ENCODE measurements at regions not wholly inside any gene's neighbourhood (a gene's known extent, or its start where the extent isn't known, plus 50 kb on each side); places are given as distances from the start of the nearest gene placed in this dataset.

DNA sequence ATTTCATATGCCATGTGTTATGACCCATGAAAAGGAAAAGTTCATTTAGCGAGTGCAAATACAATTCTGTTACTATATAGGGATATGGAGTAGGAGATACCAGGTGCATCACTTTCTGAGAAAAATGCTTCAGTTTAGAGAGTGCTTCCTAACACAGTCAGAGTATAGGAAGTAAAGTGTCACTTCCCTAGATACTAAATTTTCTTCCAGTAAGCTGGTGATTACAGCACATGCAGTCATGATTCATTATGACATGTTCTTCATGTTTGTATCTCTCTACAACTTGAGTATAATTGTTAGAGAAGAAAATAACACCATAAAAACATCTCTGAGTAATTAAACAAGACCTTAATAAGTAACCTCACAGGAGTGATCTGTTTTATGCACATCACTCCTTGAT lies 837.0 kb downstream of the DNAH5 start:
- H3K27ac ChIP-seq (ENCODE audit: insufficient read length, low read depth, low read length): no peak overlapping the region
- no peak overlapping the region for H3K23ac ChIP-seq (ENCODE audit: insufficient read length, low read depth, low read length)
- no peak overlapping the region for H3T11ph ChIP-seq (ENCODE audit: low read length)
- H4K20me1 ChIP-seq (ENCODE audit: control insufficient read depth, insufficient read depth, insufficient read length): no peaks in the 10 kb centered on the region
- no peak overlapping the region for H3K4me2 ChIP-seq (ENCODE audit: insufficient read depth, insufficient read length, low read length)
- H3K14ac ChIP-seq (ENCODE audit: insufficient read depth, low read length): no peak overlapping the region
- H3K23me2 ChIP-seq (ENCODE audit: insufficient read length, low read depth, low read length, poor library complexity, severe bottlenecking): no peaks in the 10 kb centered on the region
- H2BK12ac ChIP-seq (ENCODE audit: insufficient read length, low read depth, low read length): no peak overlapping the region
- no peaks in the 10 kb centered on the region for H3K79me1 ChIP-seq (ENCODE audit: insufficient read depth, low read depth, low read length, poor library complexity, severe bottlenecking)
- no peak overlapping the region for H4K8ac ChIP-seq (replicated peaks; ENCODE audit: insufficient read length, low read depth, low read length)
- no peak overlapping the region for H2BK20ac ChIP-seq (ENCODE audit: low read depth, low read length, poor library complexity, severe bottlenecking)
- H3K18ac ChIP-seq (ENCODE audit: insufficient read length, low read depth, low read length): no peak overlapping the region
- WGBS (ENCODE audit: extremely low coverage, insufficient read length, low lambda C conversion rate): no CpG with 5 or more reads among the region's 1 CpG
- no peak overlapping the region for H2BK15ac ChIP-seq (ENCODE audit: low read depth, low read length)
- H4K5ac ChIP-seq (ENCODE audit: insufficient read length, low read depth, low read length): no peak overlapping the region
- Mint-ChIP-seq H3K4me1 (no peaks in the 10 kb centered on the region), H3K4me3 (no peak overlapping the region), H3K9me3 (no peaks in the 10 kb centered on the region), H3K27ac (no peak overlapping the region; a peak in 1 of 7 replicates), H3K36me3 (ENCODE audit: insufficient read depth in 1 of 3, low read depth in 3 of 3) (no peaks in the 10 kb centered on the region), H3K27me3 (ENCODE audit: low read depth) (no peaks in the 10 kb centered on the region)
- TF ChIP-seq, protein P1, sequence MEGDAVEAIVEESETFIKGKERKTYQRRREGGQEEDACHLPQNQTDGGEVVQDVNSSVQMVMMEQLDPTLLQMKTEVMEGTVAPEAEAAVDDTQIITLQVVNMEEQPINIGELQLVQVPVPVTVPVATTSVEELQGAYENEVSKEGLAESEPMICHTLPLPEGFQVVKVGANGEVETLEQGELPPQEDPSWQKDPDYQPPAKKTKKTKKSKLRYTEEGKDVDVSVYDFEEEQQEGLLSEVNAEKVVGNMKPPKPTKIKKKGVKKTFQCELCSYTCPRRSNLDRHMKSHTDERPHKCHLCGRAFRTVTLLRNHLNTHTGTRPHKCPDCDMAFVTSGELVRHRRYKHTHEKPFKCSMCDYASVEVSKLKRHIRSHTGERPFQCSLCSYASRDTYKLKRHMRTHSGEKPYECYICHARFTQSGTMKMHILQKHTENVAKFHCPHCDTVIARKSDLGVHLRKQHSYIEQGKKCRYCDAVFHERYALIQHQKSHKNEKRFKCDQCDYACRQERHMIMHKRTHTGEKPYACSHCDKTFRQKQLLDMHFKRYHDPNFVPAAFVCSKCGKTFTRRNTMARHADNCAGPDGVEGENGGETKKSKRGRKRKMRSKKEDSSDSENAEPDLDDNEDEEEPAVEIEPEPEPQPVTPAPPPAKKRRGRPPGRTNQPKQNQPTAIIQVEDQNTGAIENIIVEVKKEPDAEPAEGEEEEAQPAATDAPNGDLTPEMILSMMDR (conservative IDR thresholded peaks at IDR 0.05): no peak
- H3K56ac ChIP-seq (ENCODE audit: insufficient read length, low read depth, low read length): no peak overlapping the region
- no peak overlapping the region for H2AK5ac ChIP-seq (ENCODE audit: insufficient read length, low read length)
- no peak overlapping the region for H2AFZ ChIP-seq (ENCODE audit: low read length)
- no peaks in the 10 kb centered on the region for H3K79me2 ChIP-seq (ENCODE audit: insufficient read depth, low read length)
- no peaks in the 10 kb centered on the region for H3K4me1 ChIP-seq (ENCODE audit: insufficient read depth, low read length)
- H3K27me3 ChIP-seq (ENCODE audit: insufficient read depth, low read length): no peaks in the 10 kb centered on the region
- H3K9me3 ChIP-seq (ENCODE audit: control insufficient read depth, low read depth, low read length): no peaks in the 10 kb centered on the region
- no peak overlapping the region for H3K9ac ChIP-seq (ENCODE audit: extremely low read depth, insufficient read length, low read length)
- H2BK5ac ChIP-seq (ENCODE audit: insufficient read length, low read length): no peak overlapping the region
- no peak for DNase-seq
- no peak overlapping the region for H2BK120ac ChIP-seq (ENCODE audit: low read depth, low read length, poor library complexity, severe bottlenecking)
- H3K4ac ChIP-seq (ENCODE audit: low read depth, low read length): no peak overlapping the region
- H4K91ac ChIP-seq (ENCODE audit: insufficient read length, low read depth, low read length): no peak overlapping the region
